ENCODE measurements at regions not wholly inside any gene's neighbourhood (a gene's known extent, or its start where the extent isn't known, plus 50 kb on each side); places are given as distances from the start of the nearest gene placed in this dataset.

DNA sequence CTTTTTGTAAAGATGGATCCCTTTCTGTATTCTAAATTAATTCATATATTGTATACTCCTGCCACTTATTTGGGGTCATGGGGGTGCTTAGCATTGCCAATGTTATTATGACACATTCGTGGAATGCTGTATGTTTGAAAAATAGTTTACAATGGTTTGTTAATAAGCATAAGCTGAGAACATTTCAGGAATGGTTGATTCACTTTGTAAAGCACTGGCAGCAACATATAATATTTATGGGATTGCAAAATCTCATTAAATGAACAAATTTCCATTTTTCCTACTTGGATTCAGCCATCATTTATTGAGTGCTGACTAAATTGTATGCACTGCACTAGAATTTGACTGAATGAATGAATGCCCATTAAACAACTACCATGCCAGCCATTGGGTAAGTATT, 215.2 kb upstream of the KLF4 start:
- no peak overlapping the region for H3K4me3 ChIP-seq (ENCODE audit: control insufficient read depth in 1 of 7, extremely low read depth in 1 of 7, insufficient read depth in 4 of 7, low read depth in 2 of 7, low read length in 6 of 7)
- no peaks in the 10 kb centered on the region for H3K36me3 ChIP-seq (ENCODE audit: control insufficient read depth in 4 of 4, insufficient read depth in 4 of 4, low read length in 3 of 4)
- ChIA-PET POLR2A (no interaction called here), CTCF (no interaction called here)
- DNase-seq = no peak
- no peak overlapping the region for H3K27ac ChIP-seq (ENCODE audit: insufficient read depth in 1 of 2, low read depth in 1 of 2, low read length in 2 of 2, poor library complexity in 1 of 2, severe bottlenecking in 2 of 2)
- WGBS (ENCODE audit: insufficient coverage) = no CpG with 5 or more reads among the region's 1 CpG
- peaks cover 0 to 3% (median 0%) of the 10 kb centered on the region in 5 experiments for H3K9me3 ChIP-seq (ENCODE audit: control extremely low read depth in 1 of 5, control insufficient read depth in 4 of 5, insufficient read depth in 2 of 5, low read depth in 1 of 5, low read length in 4 of 5)
- H3K4me1 ChIP-seq (ENCODE audit: control extremely low read depth in 1 of 4, control insufficient read depth in 4 of 4, insufficient read depth in 4 of 4, low read length in 3 of 4) = peaks cover 2 to 9% (median 5%) of the 10 kb centered on the region in 4 experiments
- H3K27me3 ChIP-seq (replicated peaks in 2 of 5; ENCODE audit: control insufficient read depth in 4 of 5, insufficient read depth in 5 of 5, low read length in 4 of 5) = no peaks in the 10 kb centered on the region

DNA sequence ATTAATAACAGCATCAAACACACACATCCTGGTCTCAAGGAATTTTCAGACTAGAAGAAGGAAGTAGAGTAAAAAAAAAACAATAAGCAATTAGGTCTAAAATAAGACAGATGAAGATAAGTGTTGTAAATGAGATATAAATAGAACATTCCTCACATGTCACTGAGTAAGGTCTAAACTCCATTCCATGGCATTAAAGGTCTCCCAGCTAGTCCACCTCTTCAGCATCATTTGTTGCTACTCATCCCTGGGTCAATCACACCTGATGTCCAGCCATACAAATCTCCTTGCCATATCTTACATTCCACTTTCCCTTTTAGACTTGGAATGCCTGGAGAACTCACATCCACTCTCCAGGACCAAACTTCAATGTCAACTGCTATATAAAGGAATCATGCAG, 214.1 kb upstream of the KLF4 start:
- Histone ChIP-seq H3K9me3 (ENCODE audit: control extremely low read depth in 1 of 5, control insufficient read depth in 4 of 5, insufficient read depth in 2 of 5, low read depth in 1 of 5, low read length in 4 of 5) (peaks cover 0 to 3% (median 0%) of the 10 kb centered on the region in 5 experiments), H3K4me3 (ENCODE audit: control insufficient read depth in 1 of 7, extremely low read depth in 1 of 7, insufficient read depth in 4 of 7, low read depth in 2 of 7, low read length in 6 of 7) (no peak overlapping the region), H3K27ac (ENCODE audit: insufficient read depth in 1 of 2, low read depth in 1 of 2, low read length in 2 of 2, poor library complexity in 1 of 2, severe bottlenecking in 2 of 2) (no peak overlapping the region), H3K27me3 (replicated peaks in 2 of 5; ENCODE audit: control insufficient read depth in 4 of 5, insufficient read depth in 5 of 5, low read length in 4 of 5) (no peaks in the 10 kb centered on the region), H3K36me3 (ENCODE audit: control insufficient read depth in 4 of 4, insufficient read depth in 4 of 4, low read length in 3 of 4) (no peaks in the 10 kb centered on the region), H3K4me1 (ENCODE audit: control extremely low read depth in 1 of 4, control insufficient read depth in 4 of 4, insufficient read depth in 4 of 4, low read length in 3 of 4) (peaks cover 2 to 9% (median 5%) of the 10 kb centered on the region in 4 experiments)
- ChIA-PET CTCF (no interaction called here), POLR2A (no interaction called here)
- DNase-seq = no peak

DNA sequence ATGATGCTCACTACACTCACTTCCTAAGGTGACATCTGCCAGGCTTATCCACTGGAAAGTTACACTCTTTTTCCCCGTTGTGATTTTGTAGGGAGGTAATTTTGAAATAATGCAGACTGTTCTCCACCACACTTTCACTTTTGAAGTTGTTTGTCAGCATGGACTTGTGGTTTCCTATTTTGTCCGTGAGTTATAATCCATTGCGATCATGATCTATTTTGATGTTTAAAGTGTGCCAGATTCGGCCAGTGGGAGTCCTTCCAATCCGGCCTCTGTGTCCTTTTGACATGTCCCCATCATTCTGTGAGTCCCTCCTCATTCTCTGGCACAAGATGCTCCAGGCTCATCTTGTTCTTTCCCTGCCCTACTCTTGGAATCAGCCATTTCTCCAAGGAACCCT, 211.3 kb upstream of the KLF4 start:
- Histone ChIP-seq H3K9me3 (ENCODE audit: control extremely low read depth in 1 of 5, control insufficient read depth in 4 of 5, insufficient read depth in 2 of 5, low read depth in 1 of 5, low read length in 4 of 5) (peaks cover 0 to 3% (median 0%) of the 10 kb centered on the region in 5 experiments), H3K4me1 (ENCODE audit: control extremely low read depth in 1 of 4, control insufficient read depth in 4 of 4, insufficient read depth in 4 of 4, low read length in 3 of 4) (peaks cover 0 to 9% (median 4%) of the 10 kb centered on the region in 4 experiments), H3K27ac (ENCODE audit: insufficient read depth in 1 of 2, low read depth in 1 of 2, low read length in 2 of 2, poor library complexity in 1 of 2, severe bottlenecking in 2 of 2) (no peak overlapping the region), H3K4me3 (ENCODE audit: control insufficient read depth in 1 of 7, extremely low read depth in 1 of 7, insufficient read depth in 4 of 7, low read depth in 2 of 7, low read length in 6 of 7) (peak overlapping the region in 4 of 7 experiments; percentile 14 to 65 (median 32)), H3K27me3 (replicated peaks in 2 of 5; ENCODE audit: control insufficient read depth in 4 of 5, insufficient read depth in 5 of 5, low read length in 4 of 5) (no peaks in the 10 kb centered on the region), H3K36me3 (ENCODE audit: control insufficient read depth in 4 of 4, insufficient read depth in 4 of 4, low read length in 3 of 4) (no peaks in the 10 kb centered on the region)
- 6% methylated on average over 2 of the region's 5 CpGs for WGBS (ENCODE audit: insufficient coverage)
- DNase-seq = peak in 2 of 3 donors; percentile 38 to 40
- ChIA-PET POLR2A (no interaction called here), CTCF (no interaction called here)

DNA sequence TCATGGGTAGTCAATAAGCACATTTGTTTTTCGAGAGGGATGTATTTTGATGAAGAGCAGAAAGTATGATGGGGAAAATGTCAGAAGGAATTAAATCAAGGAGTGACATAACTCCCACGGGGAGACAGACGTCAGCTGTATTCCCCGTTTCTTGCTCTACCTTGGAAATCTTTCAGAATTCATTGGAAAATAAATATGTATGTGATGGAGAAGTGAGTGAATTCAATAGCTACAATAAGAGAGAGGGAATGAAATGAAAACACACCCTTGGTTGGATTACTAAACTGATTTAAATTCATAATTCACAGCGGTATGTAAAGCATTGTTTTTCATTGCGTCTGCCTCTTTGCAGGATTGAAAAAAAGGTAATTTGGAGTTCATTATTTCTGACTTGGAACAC, 209.7 kb upstream of the KLF4 start:
- 100% methylated on average over 2 of the region's 6 CpGs for WGBS (ENCODE audit: insufficient coverage)
- no peaks in the 10 kb centered on the region for H3K36me3 ChIP-seq (ENCODE audit: control insufficient read depth in 4 of 4, insufficient read depth in 4 of 4, low read length in 3 of 4)
- H3K9me3 ChIP-seq (ENCODE audit: control extremely low read depth in 1 of 5, control insufficient read depth in 4 of 5, insufficient read depth in 2 of 5, low read depth in 1 of 5, low read length in 4 of 5) = peaks cover 0 to 3% (median 0%) of the 10 kb centered on the region in 5 experiments
- H3K4me1 ChIP-seq (ENCODE audit: control extremely low read depth in 1 of 4, control insufficient read depth in 4 of 4, insufficient read depth in 4 of 4, low read length in 3 of 4) = peaks cover 0 to 9% (median 4%) of the 10 kb centered on the region in 4 experiments
- ChIA-PET CTCF (interaction anchor here (0.9 to 1.4 kb wide), 2 partner anchors 12 to 230 kb away, joined by 3 read pairs; no protein-coding TSS in a partner anchor), POLR2A (no interaction called here)
- no peak overlapping the region for H3K27ac ChIP-seq (ENCODE audit: insufficient read depth in 1 of 2, low read depth in 1 of 2, low read length in 2 of 2, poor library complexity in 1 of 2, severe bottlenecking in 2 of 2)
- no peak for DNase-seq
- no peaks in the 10 kb centered on the region for H3K27me3 ChIP-seq (replicated peaks in 2 of 5; ENCODE audit: control insufficient read depth in 4 of 5, insufficient read depth in 5 of 5, low read length in 4 of 5)
- H3K4me3 ChIP-seq (ENCODE audit: control insufficient read depth in 1 of 7, extremely low read depth in 1 of 7, insufficient read depth in 4 of 7, low read depth in 2 of 7, low read length in 6 of 7) = no peak overlapping the region

DNA sequence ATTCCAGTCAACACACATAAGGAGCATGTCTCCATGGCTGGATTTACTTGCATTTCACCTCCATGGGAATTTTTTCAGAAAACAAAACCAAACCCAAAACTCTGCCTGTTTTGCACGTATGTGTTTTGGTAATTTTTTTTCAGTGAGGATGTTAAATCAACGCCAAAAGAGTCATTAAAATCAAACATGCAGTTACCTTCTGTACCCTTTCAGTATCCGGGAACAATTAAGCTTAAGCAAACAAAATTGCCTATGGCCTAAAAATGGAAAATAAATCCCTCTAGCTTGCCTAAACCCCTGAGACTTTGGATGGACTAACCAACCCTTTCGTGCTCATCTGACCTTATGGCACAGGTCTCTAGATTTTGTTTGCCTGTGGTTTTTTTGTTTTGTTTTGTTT, 209.2 kb upstream of the KLF4 start:
- no peaks in the 10 kb centered on the region for H3K27me3 ChIP-seq (replicated peaks in 2 of 5; ENCODE audit: control insufficient read depth in 4 of 5, insufficient read depth in 5 of 5, low read length in 4 of 5)
- peaks cover 0 to 9% (median 4%) of the 10 kb centered on the region in 4 experiments for H3K4me1 ChIP-seq (ENCODE audit: control extremely low read depth in 1 of 4, control insufficient read depth in 4 of 4, insufficient read depth in 4 of 4, low read length in 3 of 4)
- DNase-seq = no peak
- H3K27ac ChIP-seq (ENCODE audit: insufficient read depth in 1 of 2, low read depth in 1 of 2, low read length in 2 of 2, poor library complexity in 1 of 2, severe bottlenecking in 2 of 2) = no peak overlapping the region
- CTCF ChIA-PET = interaction anchor here (0.8 to 1.4 kb wide), 3 partner anchors 12 to 231 kb away, joined by 3 read pairs; no protein-coding TSS in a partner anchor
- 100% methylated on average over 1 of the region's 4 CpGs for WGBS (ENCODE audit: insufficient coverage)
- no peaks in the 10 kb centered on the region for H3K36me3 ChIP-seq (ENCODE audit: control insufficient read depth in 4 of 4, insufficient read depth in 4 of 4, low read length in 3 of 4)
- peaks cover 0 to 3% (median 0%) of the 10 kb centered on the region in 5 experiments for H3K9me3 ChIP-seq (ENCODE audit: control extremely low read depth in 1 of 5, control insufficient read depth in 4 of 5, insufficient read depth in 2 of 5, low read depth in 1 of 5, low read length in 4 of 5)
- POLR2A ChIA-PET = no interaction called here
- H3K4me3 ChIP-seq (ENCODE audit: control insufficient read depth in 1 of 7, extremely low read depth in 1 of 7, insufficient read depth in 4 of 7, low read depth in 2 of 7, low read length in 6 of 7) = no peak overlapping the region

DNA sequence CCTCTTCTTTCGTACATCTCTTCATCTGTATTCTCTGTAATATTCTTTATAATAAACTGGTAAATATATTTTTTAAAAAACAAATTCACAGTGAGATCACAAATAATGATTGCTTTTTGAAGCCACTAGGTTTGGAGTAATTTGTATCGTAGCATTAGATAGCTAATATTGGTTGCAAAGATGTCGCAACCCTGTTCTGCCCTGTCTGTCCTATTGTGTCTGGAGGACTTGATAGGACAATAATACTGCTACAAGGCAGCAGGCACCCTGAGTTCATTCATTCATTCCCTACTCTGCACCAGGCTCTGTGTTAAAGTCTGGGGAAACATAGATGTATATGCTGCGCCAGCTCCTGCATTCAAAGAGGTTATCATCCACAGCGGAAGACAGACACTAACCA, 206.7 kb upstream of the KLF4 start:
- no peak overlapping the region for H3K4me3 ChIP-seq (ENCODE audit: control insufficient read depth in 1 of 7, extremely low read depth in 1 of 7, insufficient read depth in 4 of 7, low read depth in 2 of 7, low read length in 6 of 7)
- no peaks in the 10 kb centered on the region for H3K27me3 ChIP-seq (replicated peaks in 2 of 5; ENCODE audit: control insufficient read depth in 4 of 5, insufficient read depth in 5 of 5, low read length in 4 of 5)
- H3K27ac ChIP-seq (ENCODE audit: insufficient read depth in 1 of 2, low read depth in 1 of 2, low read length in 2 of 2, poor library complexity in 1 of 2, severe bottlenecking in 2 of 2) = no peak overlapping the region
- WGBS (ENCODE audit: insufficient coverage) = 96% methylated on average over 3 of the region's 5 CpGs
- ChIA-PET CTCF (interaction anchor here (0.6 kb wide), 1 partner anchor 727 kb away, joined by 3 read pairs; no protein-coding TSS in a partner anchor), POLR2A (no interaction called here)
- no peaks in the 10 kb centered on the region for H3K9me3 ChIP-seq (ENCODE audit: control extremely low read depth in 1 of 5, control insufficient read depth in 4 of 5, insufficient read depth in 2 of 5, low read depth in 1 of 5, low read length in 4 of 5)
- H3K4me1 ChIP-seq (ENCODE audit: control extremely low read depth in 1 of 4, control insufficient read depth in 4 of 4, insufficient read depth in 4 of 4, low read length in 3 of 4) = peaks cover 0 to 9% (median 4%) of the 10 kb centered on the region in 4 experiments
- no peak for DNase-seq
- H3K36me3 ChIP-seq (ENCODE audit: control insufficient read depth in 4 of 4, insufficient read depth in 4 of 4, low read length in 3 of 4) = no peaks in the 10 kb centered on the region

DNA sequence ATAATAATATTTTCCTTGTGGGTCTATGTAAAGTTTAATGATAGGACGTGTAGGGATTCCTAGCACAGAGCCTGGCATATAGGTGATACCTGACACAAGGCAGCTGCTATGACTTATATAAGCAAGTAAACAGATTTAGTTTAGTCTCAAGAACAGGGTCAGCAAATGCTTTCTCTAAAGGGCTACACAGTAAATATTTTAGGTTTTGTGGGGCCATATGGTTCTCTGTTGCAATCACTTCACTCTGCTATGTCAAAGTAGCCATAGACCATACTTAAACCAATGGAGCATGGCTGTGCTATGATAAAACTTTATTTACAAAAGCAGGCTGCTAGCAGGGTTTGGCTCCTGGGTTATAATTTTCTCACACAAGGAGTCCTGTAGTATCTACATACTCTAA, 204.8 kb upstream of the KLF4 start:
- H3K4me1 ChIP-seq (ENCODE audit: control extremely low read depth in 1 of 4, control insufficient read depth in 4 of 4, insufficient read depth in 4 of 4, low read length in 3 of 4) = no peaks in the 10 kb centered on the region
- WGBS (ENCODE audit: insufficient coverage) = 100% methylated on average over 1 of the region's 1 CpG
- no peaks in the 10 kb centered on the region for H3K36me3 ChIP-seq (ENCODE audit: control insufficient read depth in 4 of 4, insufficient read depth in 4 of 4, low read length in 3 of 4)
- CTCF ChIA-PET = no interaction called here
- H3K4me3 ChIP-seq (ENCODE audit: control insufficient read depth in 1 of 7, extremely low read depth in 1 of 7, insufficient read depth in 4 of 7, low read depth in 2 of 7, low read length in 6 of 7) = no peak overlapping the region
- no peaks in the 10 kb centered on the region for H3K27me3 ChIP-seq (replicated peaks in 2 of 5; ENCODE audit: control insufficient read depth in 4 of 5, insufficient read depth in 5 of 5, low read length in 4 of 5)
- POLR2A ChIA-PET = no interaction called here
- no peak for DNase-seq
- H3K27ac ChIP-seq (ENCODE audit: insufficient read depth in 1 of 2, low read depth in 1 of 2, low read length in 2 of 2, poor library complexity in 1 of 2, severe bottlenecking in 2 of 2) = no peak overlapping the region
- no peaks in the 10 kb centered on the region for H3K9me3 ChIP-seq (ENCODE audit: control extremely low read depth in 1 of 5, control insufficient read depth in 4 of 5, insufficient read depth in 2 of 5, low read depth in 1 of 5, low read length in 4 of 5)

Data from common myeloid progenitor, CD34-positive (primary cell).